ENCODE measurements at regions not wholly inside any gene's neighbourhood (a gene's known extent, or its start where the extent isn't known, plus 50 kb on each side); places are given as distances from the start of the nearest gene placed in this dataset.

DNA sequence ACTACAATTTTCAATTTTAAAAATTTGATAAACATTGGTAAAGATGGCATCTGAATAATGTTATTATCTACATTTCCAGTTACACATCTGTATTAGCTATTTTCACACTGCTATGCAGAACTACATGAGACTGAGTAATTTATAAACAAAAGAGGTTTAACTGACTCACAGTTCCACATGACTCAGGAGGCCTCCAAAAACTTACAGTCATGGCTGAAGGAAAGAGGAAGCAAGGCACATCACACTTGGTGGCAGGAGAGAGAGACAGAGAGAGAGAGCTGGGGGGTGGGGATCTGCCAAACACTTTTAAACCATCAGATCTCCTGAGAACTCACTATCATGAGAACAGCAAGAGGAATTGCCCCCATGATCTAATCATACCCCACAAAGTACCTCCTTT lies 850.0 kb downstream of the LTN1 start:
- Mint-ChIP-seq H3K36me3 (ENCODE audit: low read depth) (no peaks in the 10 kb centered on the region), H3K9me3 (peaks cover 4% of the 10 kb centered on the region), H3K4me1 (peaks cover 8% of the 10 kb centered on the region), H3K27ac (no peak overlapping the region), H3K27me3 (ENCODE audit: low read depth, poor library complexity) (no peaks in the 10 kb centered on the region), H3K4me3 (no peak overlapping the region)
- no peak for TF ChIP-seq CTCF (IDR thresholded peaks at IDR 0.05)
- DNase-seq = no peak

DNA sequence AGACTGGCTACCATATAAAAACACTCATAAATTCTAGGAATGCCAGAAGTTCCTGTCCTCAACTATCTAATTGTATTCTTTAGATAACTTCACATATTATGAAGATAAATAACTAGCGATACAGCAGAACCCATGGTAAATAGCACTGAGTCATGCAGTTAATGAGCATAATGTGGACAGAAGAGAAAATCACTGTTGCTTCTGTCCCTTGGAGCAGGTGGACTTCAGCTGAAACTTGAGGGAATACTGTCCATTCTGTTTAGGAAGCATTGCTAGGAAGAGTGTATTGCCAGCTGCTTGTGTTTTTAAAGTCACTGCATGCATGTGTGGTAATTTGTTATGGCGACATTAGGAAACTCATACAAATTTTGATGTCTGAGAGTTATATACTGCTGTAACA lies 854.4 kb downstream of the LTN1 start:
- Mint-ChIP-seq H3K4me1 (peaks cover 8% of the 10 kb centered on the region), H3K27ac (no peak overlapping the region), H3K36me3 (ENCODE audit: low read depth) (no peaks in the 10 kb centered on the region), H3K27me3 (ENCODE audit: low read depth, poor library complexity) (no peaks in the 10 kb centered on the region), H3K4me3 (no peak overlapping the region), H3K9me3 (peaks cover 4% of the 10 kb centered on the region)
- no peak for TF ChIP-seq CTCF (IDR thresholded peaks at IDR 0.05)
- DNase-seq = no peak

- no peak for DNase-seq
- no peak overlapping the region for H3K27ac Mint-ChIP-seq
- no peak for TF ChIP-seq CTCF (IDR thresholded peaks at IDR 0.05)
- peaks cover 2% of the 10 kb centered on the region for H3K36me3 Mint-ChIP-seq (ENCODE audit: low read depth)
- H3K4me3 Mint-ChIP-seq = no peak overlapping the region
- H3K4me1 Mint-ChIP-seq = no peaks in the 10 kb centered on the region
- no peaks in the 10 kb centered on the region for H3K27me3 Mint-ChIP-seq (ENCODE audit: low read depth, poor library complexity)
- peaks cover 14% of the 10 kb centered on the region for H3K9me3 Mint-ChIP-seq
Measured at GRCh38 chr21:28136656-28137255, 855.9 kb downstream of the LTN1 start.

DNA sequence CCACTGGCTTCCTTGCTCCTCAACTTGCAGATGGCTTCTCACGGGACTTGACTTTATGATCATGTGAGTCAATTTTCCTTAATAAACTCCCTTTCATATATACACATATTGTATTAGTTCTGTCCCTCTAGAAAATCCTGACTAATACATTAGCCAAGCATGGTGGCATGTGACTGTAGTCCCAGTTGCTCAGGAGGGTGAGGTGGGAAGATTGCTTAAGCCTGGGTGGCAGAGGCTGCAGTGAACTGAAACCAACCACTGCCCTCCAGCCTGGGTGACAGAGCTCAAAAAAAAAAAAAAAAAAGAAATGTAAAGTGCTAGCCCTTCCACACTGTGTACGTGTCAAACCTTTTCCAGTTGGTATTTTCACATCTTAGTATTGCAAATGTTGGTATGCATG lies 857.0 kb downstream of the LTN1 start:
- no peak overlapping the region for H3K4me3 Mint-ChIP-seq
- H3K27me3 Mint-ChIP-seq (ENCODE audit: low read depth, poor library complexity) = no peaks in the 10 kb centered on the region
- TF ChIP-seq CTCF (IDR thresholded peaks at IDR 0.05) = no peak
- DNase-seq = no peak
- H3K9me3 Mint-ChIP-seq = peaks cover 24% of the 10 kb centered on the region
- H3K27ac Mint-ChIP-seq = no peak overlapping the region
- peaks cover 5% of the 10 kb centered on the region for H3K36me3 Mint-ChIP-seq (ENCODE audit: low read depth)
- no peaks in the 10 kb centered on the region for H3K4me1 Mint-ChIP-seq

GRCh38 chr21:28133116-28133515 lies 859.6 kb downstream of the LTN1 start:
- Mint-ChIP-seq H3K27me3 (ENCODE audit: low read depth, poor library complexity) (no peaks in the 10 kb centered on the region), H3K36me3 (ENCODE audit: low read depth) (peaks cover 5% of the 10 kb centered on the region), H3K27ac (no peak overlapping the region), H3K9me3 (peaks cover 20% of the 10 kb centered on the region), H3K4me3 (no peak overlapping the region), H3K4me1 (no peaks in the 10 kb centered on the region)
- no peak for DNase-seq
- TF ChIP-seq CTCF (IDR thresholded peaks at IDR 0.05) = no peak

DNA sequence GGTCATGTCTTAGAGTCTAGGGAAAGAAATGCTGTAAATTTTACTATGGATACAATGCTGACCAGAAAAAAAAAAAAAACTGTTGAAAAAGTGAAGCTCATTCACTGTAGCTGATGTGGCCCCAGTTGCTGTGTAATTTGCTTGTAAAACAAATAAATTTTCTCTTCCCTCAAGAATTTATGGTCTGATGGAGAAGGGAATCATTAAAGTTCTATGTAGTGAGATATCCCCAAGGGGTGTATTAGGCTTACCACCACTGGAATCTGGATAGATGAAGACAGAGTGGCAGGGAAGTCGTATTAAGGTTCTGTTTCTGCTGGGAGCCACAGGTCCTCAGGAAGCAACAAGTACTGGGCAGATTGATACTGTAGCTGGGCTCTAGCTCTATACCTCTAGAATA lies 860.0 kb downstream of the LTN1 start:
- H3K36me3 Mint-ChIP-seq (ENCODE audit: low read depth) = peaks cover 5% of the 10 kb centered on the region
- H3K27ac Mint-ChIP-seq = no peak overlapping the region
- TF ChIP-seq CTCF (IDR thresholded peaks at IDR 0.05) = no peak
- H3K9me3 Mint-ChIP-seq = peaks cover 20% of the 10 kb centered on the region
- DNase-seq = no peak
- H3K4me1 Mint-ChIP-seq = no peaks in the 10 kb centered on the region
- H3K4me3 Mint-ChIP-seq = no peak overlapping the region
- no peaks in the 10 kb centered on the region for H3K27me3 Mint-ChIP-seq (ENCODE audit: low read depth, poor library complexity)

Data from nephron progenitor cell (in vitro differentiated cells).